ENCODE measurements at regions not wholly inside any gene's neighbourhood (a gene's known extent, or its start where the extent isn't known, plus 50 kb on each side); places are given as distances from the start of the nearest gene placed in this dataset.

- TF ChIP-seq, protein P1, sequence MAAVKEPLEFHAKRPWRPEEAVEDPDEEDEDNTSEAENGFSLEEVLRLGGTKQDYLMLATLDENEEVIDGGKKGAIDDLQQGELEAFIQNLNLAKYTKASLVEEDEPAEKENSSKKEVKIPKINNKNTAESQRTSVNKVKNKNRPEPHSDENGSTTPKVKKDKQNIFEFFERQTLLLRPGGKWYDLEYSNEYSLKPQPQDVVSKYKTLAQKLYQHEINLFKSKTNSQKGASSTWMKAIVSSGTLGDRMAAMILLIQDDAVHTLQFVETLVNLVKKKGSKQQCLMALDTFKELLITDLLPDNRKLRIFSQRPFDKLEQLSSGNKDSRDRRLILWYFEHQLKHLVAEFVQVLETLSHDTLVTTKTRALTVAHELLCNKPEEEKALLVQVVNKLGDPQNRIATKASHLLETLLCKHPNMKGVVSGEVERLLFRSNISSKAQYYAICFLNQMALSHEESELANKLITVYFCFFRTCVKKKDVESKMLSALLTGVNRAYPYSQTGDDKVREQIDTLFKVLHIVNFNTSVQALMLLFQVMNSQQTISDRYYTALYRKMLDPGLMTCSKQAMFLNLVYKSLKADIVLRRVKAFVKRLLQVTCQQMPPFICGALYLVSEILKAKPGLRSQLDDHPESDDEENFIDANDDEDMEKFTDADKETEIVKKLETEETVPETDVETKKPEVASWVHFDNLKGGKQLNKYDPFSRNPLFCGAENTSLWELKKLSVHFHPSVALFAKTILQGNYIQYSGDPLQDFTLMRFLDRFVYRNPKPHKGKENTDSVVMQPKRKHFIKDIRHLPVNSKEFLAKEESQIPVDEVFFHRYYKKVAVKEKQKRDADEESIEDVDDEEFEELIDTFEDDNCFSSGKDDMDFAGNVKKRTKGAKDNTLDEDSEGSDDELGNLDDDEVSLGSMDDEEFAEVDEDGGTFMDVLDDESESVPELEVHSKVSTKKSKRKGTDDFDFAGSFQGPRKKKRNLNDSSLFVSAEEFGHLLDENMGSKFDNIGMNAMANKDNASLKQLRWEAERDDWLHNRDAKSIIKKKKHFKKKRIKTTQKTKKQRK (IDR thresholded peaks at IDR 0.05; ENCODE audit: borderline replicate concordance, low read depth, low read length) = no peak
Measured at GRCh38 chr4:111530446-111530845, 614.8 kb upstream of the FAM241A start (continued).

- H3K9me3 ChIP-seq (replicated peaks; ENCODE audit: control insufficient read depth, insufficient read depth, low read depth, low read length) = no peaks in the 10 kb centered on the region
- H3K27me3 ChIP-seq (ENCODE audit: control insufficient read depth in 2 of 2, insufficient read depth in 2 of 2, low read length in 2 of 2) = no peaks in the 10 kb centered on the region
- DNase-seq (ENCODE audit: extremely low read depth in 1 of 4, low spot score in 3 of 4) = no peak
- intact Hi-C loops (cut with micrococcal nuclease) = no loop called here
- H3K36me3 ChIP-seq (ENCODE audit: control insufficient read depth, insufficient read depth, low read length) = no peaks in the 10 kb centered on the region
- H3K4me3 ChIP-seq = no peak overlapping the region
- H3K4me2 ChIP-seq (ENCODE audit: insufficient read depth, low read length) = no peak overlapping the region
- ChIA-PET CTCF (ENCODE audit: low intra/inter-chr PET ratio) (no interaction called here), POLR2A (no interaction called here)
- no peak overlapping the region for H3K9ac ChIP-seq (ENCODE audit: insufficient read depth in 1 of 2, low read depth in 2 of 2, low read length in 2 of 2)
- no TSS peak for BruUV-seq (replicated peaks)
- H3K79me2 ChIP-seq (ENCODE audit: control insufficient read depth, insufficient read depth, low read length) = no peaks in the 10 kb centered on the region
- no peak for ATAC-seq
- H3K4me1 ChIP-seq (replicated peaks in 1 of 2; ENCODE audit: control insufficient read depth in 2 of 2, insufficient read depth in 2 of 2, low read length in 2 of 2) = no peaks in the 10 kb centered on the region
- H2AFZ ChIP-seq (ENCODE audit: low read depth, low read length) = no peak overlapping the region
- no peak overlapping the region for H3K27ac ChIP-seq (ENCODE audit: extremely low read depth, low read depth, low read length)
- FAIRE-seq = no peak
- no peak for TF ChIP-seq SMARCA4 (IDR thresholded peaks at IDR 0.05)
- no peak for TF ChIP-seq KDM1A (IDR thresholded peaks at IDR 0.05)
- in situ Hi-C loops (cut with MboI) = no loop called here
- WGBS (ENCODE audit: insufficient coverage, low coverage, missing lambda C conversion rate) = 0% methylated on average over 1 of the region's 1 CpG
- H3K9me1 ChIP-seq (ENCODE audit: control insufficient read depth, insufficient read depth, low read length) = no peaks in the 10 kb centered on the region
- H4K20me1 ChIP-seq (replicated peaks; ENCODE audit: control insufficient read depth, insufficient read depth, low read length) = no peaks in the 10 kb centered on the region
Measured at GRCh38 chr4:111535792-111536191, 609.5 kb upstream of the FAM241A start.
